Right lobe of liver (tissue), 6 donors: ENCODE measurements at regions not wholly inside any gene's neighbourhood (a gene's known extent, or its start where the extent isn't known, plus 50 kb on each side); places are given as distances from the start of the nearest gene placed in this dataset.

Experiments
- ATAC-seq, 4 donors: fragments of 200-7000 bp; cut with Tn5 transposase; one replicate each; pipeline ENCODE4 v1.9.1; 2020; ENCODE audit warnings: mild to moderate bottlenecking in 4 of 4, moderate library complexity in 4 of 4
- DNase-seq, 3 donors: peaks; one replicate each; pipeline ENCODE4 v3.0.0-alpha.2; 2020
- H3K27ac ChIP-seq, 3 donors: fragments of 200-600 bp; one replicate each; pipeline ENCODE4 v1.8.0; 2022
- H3K27me3 ChIP-seq, 2 donors: fragments of 200-600 bp; one replicate each; pipeline ENCODE4 v1.8.0; 2022
- H3K36me3 ChIP-seq, 4 donors: fragments of 200-600 bp; sonication (generic) in 1 of 4; one replicate each; pipeline versions ENCODE4 v1.5.1 to v1.8.0; 2017 to 2022; ENCODE audit warnings: control low read depth in 1 of 4
- H3K4me1 ChIP-seq, 4 donors: fragments of 200-600 bp; sonication (generic) in 1 of 4; one replicate each; pipeline versions ENCODE4 v1.5.1 to v1.8.0; 2017 to 2022; ENCODE audit warnings: control low read depth in 1 of 4
- H3K4me3 ChIP-seq, 3 donors: fragments of 200-600 bp; one replicate each; pipeline ENCODE4 v1.8.0; 2022
- H3K9me3 ChIP-seq, 4 donors: fragments of 200-600 bp; sonication (generic) in 1 of 4; one replicate each; pipeline versions ENCODE4 v1.5.1 to v1.8.0; 2017 to 2022; ENCODE audit warnings: control low read depth in 1 of 4
- POLR2A ChIP-seq: fragments of 450-650 bp; IDR thresholded peaks from one replicate; pipeline ENCODE4 v1.6.1; 2017; ENCODE audit warnings: antibody characterized with exemption, mild to moderate bottlenecking
- WGBS: methylation state at CpG from one replicate; pipeline ENCODE4 v1.1.6; 2018; ENCODE audit warnings: low coverage, low lambda C conversion rate; ENCODE audit not compliant: insufficient coverage; ENCODE audit errors: missing lambda C conversion rate; 5-methylcytosine and 5-hydroxymethylcytosine counted together
- intact Hi-C, 2 donors: fragments of 100-400 bp; cut with DNase I; formaldehyde crosslinking; loops; one replicate each; pipeline versions ENCODE4 v1.11.2 to v1.14.1; 2022
- TF ChIP-seq, protein P1 (sequence below), 4 donors: fragments of 200-600 bp in 3 of 4; fragments of 450-650 bp in 1 of 4; IDR thresholded peaks; one replicate each; pipeline versions ENCODE4 v1.5.1 to v1.8.0; 2016 to 2022; ENCODE audit warnings: antibody characterized with exemption in 4 of 4, mild to moderate bottlenecking in 2 of 4
- donor health status: DM: no; HTN: yes; CAD: no.
- donor health status: DM: no; HTN: no; CAD: no.
- donor health status: DM: no; HTN: no; CAD: no.
- donor health status: DM: no; HTN: yes; CAD: no.
- donor health status: DM: no; HTN: yes; CAD: no.

DNA sequence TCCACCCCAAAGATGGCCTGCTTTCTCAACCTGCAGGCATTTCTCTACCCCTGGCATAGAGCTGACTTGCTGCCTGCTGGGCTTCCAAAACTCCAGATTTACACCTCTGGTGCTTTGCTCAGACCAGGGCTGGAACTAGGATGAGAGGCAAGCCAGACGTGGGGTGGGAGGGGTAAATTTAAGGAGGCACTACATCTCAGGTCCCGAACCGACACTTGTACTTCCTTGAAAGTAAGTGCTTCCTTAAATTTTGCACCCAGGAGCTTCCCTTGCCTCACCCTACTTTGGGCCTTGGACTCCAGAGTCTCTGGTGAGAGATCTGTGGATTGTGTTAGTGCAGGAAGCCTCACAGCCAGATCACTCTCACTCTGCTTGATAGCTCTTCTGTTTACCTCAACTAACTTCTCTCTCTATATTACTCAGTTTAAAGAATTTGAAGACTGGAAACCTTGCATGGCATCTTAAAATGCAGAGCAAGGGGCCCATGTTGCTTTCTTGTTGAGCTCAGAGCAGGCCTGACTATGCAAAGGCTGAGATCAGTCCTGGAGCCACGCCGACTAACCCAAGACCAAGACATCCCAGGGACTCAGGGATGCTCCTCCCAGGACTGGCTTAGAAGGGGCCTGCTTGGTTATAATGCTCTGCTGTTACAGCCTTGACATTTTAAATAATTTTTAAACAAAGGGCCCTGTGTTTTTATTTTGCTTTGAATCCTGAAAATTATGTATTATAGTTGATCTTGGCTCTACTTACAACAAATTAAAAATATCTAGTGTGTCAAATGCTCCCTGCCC lies 145.0 kb upstream of the LEF1 start:
- DNase-seq = no peak
- intact Hi-C loops = no loop called here
- no peak overlapping the region for H3K4me3 ChIP-seq
- no peaks in the 10 kb centered on the region for H3K4me1 ChIP-seq
- TF ChIP-seq, protein P1, sequence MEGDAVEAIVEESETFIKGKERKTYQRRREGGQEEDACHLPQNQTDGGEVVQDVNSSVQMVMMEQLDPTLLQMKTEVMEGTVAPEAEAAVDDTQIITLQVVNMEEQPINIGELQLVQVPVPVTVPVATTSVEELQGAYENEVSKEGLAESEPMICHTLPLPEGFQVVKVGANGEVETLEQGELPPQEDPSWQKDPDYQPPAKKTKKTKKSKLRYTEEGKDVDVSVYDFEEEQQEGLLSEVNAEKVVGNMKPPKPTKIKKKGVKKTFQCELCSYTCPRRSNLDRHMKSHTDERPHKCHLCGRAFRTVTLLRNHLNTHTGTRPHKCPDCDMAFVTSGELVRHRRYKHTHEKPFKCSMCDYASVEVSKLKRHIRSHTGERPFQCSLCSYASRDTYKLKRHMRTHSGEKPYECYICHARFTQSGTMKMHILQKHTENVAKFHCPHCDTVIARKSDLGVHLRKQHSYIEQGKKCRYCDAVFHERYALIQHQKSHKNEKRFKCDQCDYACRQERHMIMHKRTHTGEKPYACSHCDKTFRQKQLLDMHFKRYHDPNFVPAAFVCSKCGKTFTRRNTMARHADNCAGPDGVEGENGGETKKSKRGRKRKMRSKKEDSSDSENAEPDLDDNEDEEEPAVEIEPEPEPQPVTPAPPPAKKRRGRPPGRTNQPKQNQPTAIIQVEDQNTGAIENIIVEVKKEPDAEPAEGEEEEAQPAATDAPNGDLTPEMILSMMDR (IDR thresholded peaks at IDR 0.05) = no peak
- no peak for TF ChIP-seq POLR2A
- WGBS = 83% methylated on average over 5 of the region's 5 CpGs
- ATAC-seq = no peak
- no peaks in the 10 kb centered on the region for H3K27me3 ChIP-seq
- H3K27ac ChIP-seq = no peak overlapping the region
- no peaks in the 10 kb centered on the region for H3K36me3 ChIP-seq
- no peaks in the 10 kb centered on the region for H3K9me3 ChIP-seq

DNA sequence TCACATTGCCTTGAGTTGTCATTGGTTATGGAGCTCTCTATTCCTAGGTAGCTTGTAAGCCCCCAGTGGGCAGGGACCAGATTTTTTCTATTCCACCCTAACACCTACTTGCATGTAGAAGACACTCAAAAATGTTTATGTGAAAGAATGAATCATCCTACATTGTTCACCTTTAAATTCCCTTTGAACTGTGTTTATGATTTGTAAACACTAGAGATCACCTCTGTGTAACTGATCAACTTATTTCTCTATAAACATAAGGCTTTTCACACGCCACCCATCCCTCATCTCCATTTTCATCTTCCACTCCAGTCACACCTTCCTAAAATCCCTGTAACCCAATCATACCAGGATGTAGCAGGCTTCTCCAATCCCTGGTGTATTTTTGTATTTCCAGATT lies 142.6 kb upstream of the LEF1 start:
- Histone ChIP-seq H3K27ac (no peak overlapping the region), H3K4me3 (no peak overlapping the region), H3K9me3 (no peaks in the 10 kb centered on the region), H3K36me3 (no peaks in the 10 kb centered on the region), H3K4me1 (no peaks in the 10 kb centered on the region), H3K27me3 (no peaks in the 10 kb centered on the region)
- no peak for TF ChIP-seq POLR2A
- TF ChIP-seq, protein P1 (IDR thresholded peaks at IDR 0.05) = no peak
- ATAC-seq (no peak), DNase-seq (no peak)
- intact Hi-C loops = no loop called here
- 25% methylated on average over 1 of the region's 1 CpG for WGBS

DNA sequence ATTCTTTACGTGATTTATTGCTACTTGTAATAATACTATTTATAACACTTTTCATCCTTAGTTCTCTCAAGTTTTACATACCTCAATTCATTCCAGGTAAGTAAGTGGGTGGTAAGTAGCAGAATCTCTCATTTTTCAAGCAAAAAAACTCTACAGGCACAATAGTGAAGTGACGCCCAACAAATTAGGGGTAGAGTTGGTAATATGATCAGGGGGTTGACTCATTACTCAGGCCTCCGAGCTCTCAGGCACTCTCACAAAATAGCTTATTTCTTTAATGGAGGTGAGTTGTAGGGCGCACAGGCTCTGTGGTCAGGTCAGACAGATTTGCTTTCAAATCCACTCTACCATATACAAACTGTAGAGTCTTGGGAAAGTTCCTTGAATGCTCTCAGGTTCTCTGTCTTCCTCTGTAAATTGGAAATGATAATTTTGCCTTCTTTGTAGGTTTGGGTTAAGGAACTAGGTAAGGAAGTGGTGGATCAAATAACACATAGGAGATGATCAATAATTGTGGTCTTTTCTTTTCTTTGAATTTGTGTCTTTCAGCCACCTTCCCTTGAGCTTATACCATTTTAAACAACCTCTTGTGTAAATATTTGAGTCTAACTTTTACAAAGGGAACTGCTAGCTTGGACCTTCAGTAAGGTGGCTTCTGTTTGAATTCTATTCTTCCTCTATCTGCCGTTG lies 134.9 kb upstream of the LEF1 start:
- DNase-seq (no peak), ATAC-seq (no peak)
- Histone ChIP-seq H3K27me3 (no peaks in the 10 kb centered on the region), H3K9me3 (no peaks in the 10 kb centered on the region), H3K36me3 (no peaks in the 10 kb centered on the region), H3K4me3 (no peak overlapping the region), H3K27ac (no peak overlapping the region), H3K4me1 (no peaks in the 10 kb centered on the region)
- WGBS = 48% methylated on average over 5 of the region's 5 CpGs
- no peak for TF ChIP-seq POLR2A
- TF ChIP-seq, protein P1 (IDR thresholded peaks at IDR 0.05) = no peak
- intact Hi-C loops = no loop called here

DNA sequence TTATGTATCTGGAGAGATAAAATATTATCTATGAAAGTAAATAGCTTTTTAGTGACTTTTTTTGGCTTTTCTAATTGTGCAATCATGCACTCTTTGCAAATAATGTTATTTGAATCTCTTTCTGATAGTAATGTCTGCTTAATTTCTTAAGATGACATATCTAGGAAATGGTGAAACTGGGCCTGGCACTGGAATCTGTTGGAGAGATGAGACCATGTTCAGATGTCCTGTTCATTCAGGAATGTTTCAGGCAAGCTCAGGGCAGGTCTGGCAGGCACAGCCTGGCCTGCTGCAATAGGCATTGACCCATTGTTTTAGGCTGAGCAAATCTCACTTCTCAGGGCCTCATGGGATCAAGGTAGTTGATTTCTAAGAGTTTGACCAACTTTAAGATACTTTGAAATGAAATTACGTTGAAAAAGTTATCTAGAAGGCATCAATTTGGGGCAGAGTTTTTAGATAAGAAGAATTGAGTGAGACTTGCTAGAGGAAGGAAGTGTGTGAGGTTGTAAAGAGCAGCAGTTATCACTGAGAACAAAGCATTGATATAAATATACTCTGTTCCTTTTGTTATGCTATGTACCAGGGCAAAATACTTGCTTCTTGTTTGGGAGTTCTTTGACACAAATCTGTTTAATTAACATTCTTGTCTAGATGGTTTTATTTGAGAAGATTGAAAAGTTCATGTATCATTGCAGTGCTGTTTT lies 133.0 kb upstream of the LEF1 start:
- ATAC-seq (no peak), DNase-seq (no peak)
- 15% methylated on average over 1 of the region's 1 CpG for WGBS
- intact Hi-C loops = no loop called here
- H3K4me3 ChIP-seq = no peak overlapping the region
- no peaks in the 10 kb centered on the region for H3K9me3 ChIP-seq
- no peaks in the 10 kb centered on the region for H3K27me3 ChIP-seq
- H3K27ac ChIP-seq = no peak overlapping the region
- no peaks in the 10 kb centered on the region for H3K36me3 ChIP-seq
- TF ChIP-seq, protein P1 (IDR thresholded peaks at IDR 0.05) = no peak
- TF ChIP-seq POLR2A = no peak
- no peaks in the 10 kb centered on the region for H3K4me1 ChIP-seq
